Coronary artery (tissue), 2 donors: ENCODE measurements at regions not wholly inside any gene's neighbourhood (a gene's known extent, or its start where the extent isn't known, plus 50 kb on each side); places are given as distances from the start of the nearest gene placed in this dataset.

Experiments used
- DNase-seq: peaks from one replicate; pipeline ENCODE4 v3.0.0-alpha.2; 2017; ENCODE audit warnings: low spot score
- H3K27ac ChIP-seq, 2 donors: fragments of 200-600 bp; sonication (generic); one replicate each; pipeline ENCODE4 v1.5.1; 2016 to 2019
- H3K4me3 ChIP-seq: fragments of 200-600 bp; sonication (generic); 2 replicates; pipeline ENCODE4 v1.5.1; 2016; ENCODE audit warnings: mild to moderate bottlenecking, moderate library complexity
- TF ChIP-seq, protein P1 (sequence below): fragments of 200-600 bp; sonication (generic); IDR thresholded peaks from one replicate; pipeline ENCODE4 v1.5.1; 2019; ENCODE audit warnings: antibody characterized with exemption

DNA sequence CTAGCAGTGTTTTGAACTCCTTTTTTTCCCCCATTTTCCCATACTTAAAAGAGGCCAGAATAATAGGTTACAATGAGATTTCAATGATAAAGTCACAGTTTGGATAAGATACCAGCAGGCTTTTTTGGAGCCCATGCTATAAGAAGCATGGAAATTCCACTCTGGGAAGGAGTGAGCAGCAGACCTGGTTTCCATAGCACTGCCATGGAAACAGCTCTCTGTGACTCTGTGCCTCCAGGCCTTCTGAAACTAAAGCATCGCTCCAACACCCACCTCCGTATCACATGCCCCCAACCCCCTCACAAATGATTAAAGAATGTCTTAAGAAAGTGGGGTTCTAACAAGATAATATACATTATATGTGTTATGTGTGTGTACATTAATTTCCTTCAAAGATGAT is 165.0 kb downstream of the GRIN2B start:
- no peak overlapping the region for H3K4me3 ChIP-seq
- no peak for DNase-seq
- TF ChIP-seq, protein P1, sequence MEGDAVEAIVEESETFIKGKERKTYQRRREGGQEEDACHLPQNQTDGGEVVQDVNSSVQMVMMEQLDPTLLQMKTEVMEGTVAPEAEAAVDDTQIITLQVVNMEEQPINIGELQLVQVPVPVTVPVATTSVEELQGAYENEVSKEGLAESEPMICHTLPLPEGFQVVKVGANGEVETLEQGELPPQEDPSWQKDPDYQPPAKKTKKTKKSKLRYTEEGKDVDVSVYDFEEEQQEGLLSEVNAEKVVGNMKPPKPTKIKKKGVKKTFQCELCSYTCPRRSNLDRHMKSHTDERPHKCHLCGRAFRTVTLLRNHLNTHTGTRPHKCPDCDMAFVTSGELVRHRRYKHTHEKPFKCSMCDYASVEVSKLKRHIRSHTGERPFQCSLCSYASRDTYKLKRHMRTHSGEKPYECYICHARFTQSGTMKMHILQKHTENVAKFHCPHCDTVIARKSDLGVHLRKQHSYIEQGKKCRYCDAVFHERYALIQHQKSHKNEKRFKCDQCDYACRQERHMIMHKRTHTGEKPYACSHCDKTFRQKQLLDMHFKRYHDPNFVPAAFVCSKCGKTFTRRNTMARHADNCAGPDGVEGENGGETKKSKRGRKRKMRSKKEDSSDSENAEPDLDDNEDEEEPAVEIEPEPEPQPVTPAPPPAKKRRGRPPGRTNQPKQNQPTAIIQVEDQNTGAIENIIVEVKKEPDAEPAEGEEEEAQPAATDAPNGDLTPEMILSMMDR: no peak
- no peak overlapping the region for H3K27ac ChIP-seq

DNA sequence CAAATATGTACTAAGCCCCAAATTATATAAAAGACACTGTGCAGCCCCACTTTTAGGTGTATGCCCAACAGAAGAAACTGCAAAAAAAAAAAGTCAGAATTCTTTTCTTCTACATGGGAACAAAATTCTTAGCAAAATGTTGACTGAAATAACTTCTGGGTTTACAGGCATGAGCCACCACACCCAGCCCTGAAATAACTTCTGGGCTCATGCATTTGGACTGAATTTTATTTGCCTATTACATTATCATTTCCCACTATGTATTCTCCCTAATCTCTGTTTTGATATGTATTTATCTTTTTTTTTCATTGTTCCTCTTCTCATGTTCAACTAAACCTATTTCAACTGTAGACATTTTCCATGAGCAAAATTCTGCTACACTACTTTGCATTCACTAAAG is 169.2 kb downstream of the GRIN2B start:
- TF ChIP-seq, protein P1: no peak
- Histone ChIP-seq H3K27ac (no peak overlapping the region), H3K4me3 (no peak overlapping the region)
- DNase-seq: no peak

- Histone ChIP-seq H3K4me3 (no peak overlapping the region), H3K27ac (no peak overlapping the region)
- DNase-seq: no peak
- TF ChIP-seq, protein P1: no peak
These were observed 170.3 kb downstream of the GRIN2B start for GRCh38 chr12:13811061-13811460.

- H3K27ac ChIP-seq: no peak overlapping the region
- no peak overlapping the region for H3K4me3 ChIP-seq
- no peak for DNase-seq
- TF ChIP-seq, protein P1: no peak
These were observed 176.4 kb downstream of the GRIN2B start for GRCh38 chr12:13805041-13805440.

GRCh38 chr12:13801543-13801942 is 179.9 kb downstream of the GRIN2B start:
- Histone ChIP-seq H3K27ac (no peak overlapping the region), H3K4me3 (no peak overlapping the region)
- DNase-seq: no peak
- TF ChIP-seq, protein P1: no peak

DNA sequence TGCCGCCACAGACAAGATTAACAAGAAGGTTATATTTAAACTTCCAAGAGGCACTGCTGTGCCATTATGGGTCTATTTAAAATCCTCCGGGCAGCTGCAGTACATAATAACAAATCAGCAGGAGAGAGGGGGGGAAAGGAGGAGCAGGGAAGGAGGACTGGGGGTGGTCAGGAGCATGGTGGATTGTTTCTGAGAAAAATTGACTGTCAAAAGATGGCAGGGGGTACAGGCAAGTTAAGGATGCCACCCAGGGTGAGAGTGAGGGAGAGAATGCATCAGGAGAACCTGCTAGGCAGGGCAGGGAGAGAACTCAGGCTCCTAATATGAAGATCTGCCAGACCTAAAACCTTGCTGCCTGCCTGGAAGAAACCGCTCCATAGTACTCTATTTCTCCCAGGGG is 181.8 kb downstream of the GRIN2B start:
- TF ChIP-seq, protein P1: no peak
- no peak overlapping the region for H3K27ac ChIP-seq
- DNase-seq: no peak
- no peak overlapping the region for H3K4me3 ChIP-seq

DNA sequence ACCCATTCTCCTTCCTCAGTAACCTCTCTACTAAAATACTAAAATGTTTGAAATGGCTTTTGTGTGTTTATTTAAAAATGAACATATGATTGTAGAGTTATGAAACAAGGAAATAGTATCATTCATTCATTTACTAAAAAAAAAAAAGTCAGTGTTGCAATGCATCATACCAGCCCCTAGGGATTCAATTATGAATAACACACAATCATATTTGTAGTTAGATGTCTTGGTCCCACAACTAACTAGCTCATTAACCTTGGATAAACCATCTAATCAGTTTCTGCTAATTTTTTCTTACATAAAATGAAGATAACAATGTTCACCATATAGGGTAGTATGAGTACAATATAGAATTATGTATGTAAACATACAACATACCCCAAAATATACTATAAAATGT is 183.2 kb downstream of the GRIN2B start:
- Histone ChIP-seq H3K27ac (no peak overlapping the region), H3K4me3 (no peak overlapping the region)
- DNase-seq: no peak
- TF ChIP-seq, protein P1: no peak
